ENCODE measurements at regions not wholly inside any gene's neighbourhood (a gene's known extent, or its start where the extent isn't known, plus 50 kb on each side); places are given as distances from the start of the nearest gene placed in this dataset.

- no peak overlapping the region for H3K4me3 ChIP-seq (replicated peaks in 1 of 2; ENCODE audit: low read depth in 2 of 2, low read length in 2 of 2)
- TF ChIP-seq CTCF (IDR thresholded peaks at IDR 0.05; ENCODE audit: low read depth, low read length) = no peak
- no peak for DNase-seq (ENCODE audit: low read depth in 2 of 2)
Observed at GRCh38 chr4:27887646-27888045, 1027.0 kb downstream of the STIM2 start.

GRCh38 chr4:27888505-27888904 lies 1027.9 kb downstream of the STIM2 start:
- TF ChIP-seq CTCF (IDR thresholded peaks at IDR 0.05; ENCODE audit: low read depth, low read length) = no peak
- no peak for DNase-seq (ENCODE audit: low read depth in 2 of 2)
- H3K4me3 ChIP-seq (replicated peaks in 1 of 2; ENCODE audit: low read depth in 2 of 2, low read length in 2 of 2) = no peak overlapping the region

- DNase-seq (ENCODE audit: low read depth in 2 of 2) = no peak
- no peak overlapping the region for H3K4me3 ChIP-seq (replicated peaks in 1 of 2; ENCODE audit: low read depth in 2 of 2, low read length in 2 of 2)
- no peak for TF ChIP-seq CTCF (IDR thresholded peaks at IDR 0.05; ENCODE audit: low read depth, low read length)
Observed at GRCh38 chr4:27894951-27895350, 1034.3 kb downstream of the STIM2 start.

GRCh38 chr4:27908356-27908755 lies 1047.7 kb downstream of the STIM2 start:
- TF ChIP-seq CTCF (IDR thresholded peaks at IDR 0.05; ENCODE audit: low read depth, low read length) = no peak
- no peak for DNase-seq (ENCODE audit: low read depth in 2 of 2)
- no peak overlapping the region for H3K4me3 ChIP-seq (replicated peaks in 1 of 2; ENCODE audit: low read depth in 2 of 2, low read length in 2 of 2)

- no peak for TF ChIP-seq CTCF (IDR thresholded peaks at IDR 0.05; ENCODE audit: low read depth, low read length)
- no peak overlapping the region for H3K4me3 ChIP-seq (replicated peaks in 1 of 2; ENCODE audit: low read depth in 2 of 2, low read length in 2 of 2)
- DNase-seq (ENCODE audit: low read depth in 2 of 2) = no peak
Observed at GRCh38 chr4:27910227-27910626, 1049.6 kb downstream of the STIM2 start.

GRCh38 chr4:27911047-27911446 lies 1050.4 kb downstream of the STIM2 start:
- DNase-seq (ENCODE audit: low read depth in 2 of 2) = no peak
- no peak for TF ChIP-seq CTCF (IDR thresholded peaks at IDR 0.05; ENCODE audit: low read depth, low read length)
- H3K4me3 ChIP-seq (replicated peaks in 1 of 2; ENCODE audit: low read depth in 2 of 2, low read length in 2 of 2) = no peak overlapping the region

- no peak for TF ChIP-seq CTCF (IDR thresholded peaks at IDR 0.05; ENCODE audit: low read depth, low read length)
- no peak for DNase-seq (ENCODE audit: low read depth in 2 of 2)
Observed at GRCh38 chr4:27913738-27914137, 1053.1 kb downstream of the STIM2 start.

More at GRCh38 chr4:27913738-27914137, 1053.1 kb downstream of the STIM2 start:
- H3K4me3 ChIP-seq (replicated peaks in 1 of 2; ENCODE audit: low read depth in 2 of 2, low read length in 2 of 2) = no peak overlapping the region

Data from cardiac fibroblast (primary cell).